H1 (cell line): ENCODE measurements at regions not wholly inside any gene's neighbourhood (a gene's known extent, or its start where the extent isn't known, plus 50 kb on each side); places are given as distances from the start of the nearest gene placed in this dataset.

Source experiments
- CTCF ChIA-PET: fragments of 300-600 bp; sonication (Branson Sonifier 250); formaldehyde crosslinking; loops from one replicate; lab custom pipeline; 2021; ENCODE audit not compliant: partially characterized antibody; lab: Charles Lee
- POLR2A ChIA-PET: fragments of 300-600 bp; sonication (Branson Sonifier 250); formaldehyde crosslinking; loops from one replicate; lab custom pipeline; 2021; ENCODE audit warnings: inconsistent platforms; ENCODE audit not compliant: partially characterized antibody; lab: Charles Lee
- DNase-seq, 2 experiments: peaks; one replicate each; pipeline versions ENCODE4 v3.0.0 to v3.0.0-alpha.2; 2010 to 2022; ENCODE audit warnings: low spot score in 2 of 2, low read depth in 1 of 2, mixed read lengths in 1 of 2
- FAIRE-seq: peaks from 2 replicates; lab custom pipeline; 2011; peaks lifted over from hg19 to GRCh38; lab: Jason Lieb, UNC
- H2AFZ ChIP-seq: 2 replicates; pipeline ENCODE4 v1.8.1; 2012; ENCODE audit warnings: low read length, inconsistent platforms
- H2AK5ac ChIP-seq: 2 replicates; pipeline ENCODE4 v1.6.1; 2013; ENCODE audit warnings: low read depth, low read length
- H2BK120ac ChIP-seq: replicated peaks from 2 replicates; pipeline ENCODE3; 2013; ENCODE audit warnings: low read depth, low read length, inconsistent platforms
- H2BK12ac ChIP-seq: 2 replicates; pipeline ENCODE4 v1.6.1; 2013; ENCODE audit warnings: low read depth, low read length
- H2BK15ac ChIP-seq: 2 replicates; pipeline ENCODE4 v1.6.1; 2013; ENCODE audit warnings: low read length
- H2BK20ac ChIP-seq: 2 replicates; pipeline ENCODE4 v1.6.1; 2013; ENCODE audit warnings: low read length
- H2BK5ac ChIP-seq: 2 replicates; pipeline ENCODE4 v1.6.1; 2013; ENCODE audit warnings: low read depth, low read length
- H3K14ac ChIP-seq: 2 replicates; pipeline ENCODE4 v1.6.1; 2013; ENCODE audit warnings: inconsistent platforms; ENCODE audit not compliant: insufficient read length
- H3K18ac ChIP-seq: 2 replicates; pipeline ENCODE4 v1.6.1; 2013; ENCODE audit warnings: low read length; ENCODE audit errors: extremely low read depth
- H3K23ac ChIP-seq: 2 replicates; pipeline ENCODE4 v1.6.1; 2013; ENCODE audit warnings: inconsistent platforms; ENCODE audit not compliant: insufficient read length
- H3K23me2 ChIP-seq: 2 replicates; pipeline ENCODE4 v1.6.1; 2013; ENCODE audit warnings: low read depth, low read length
- H3K27ac ChIP-seq: 2 replicates; pipeline ENCODE4 v1.6.1; 2011; ENCODE audit warnings: low read depth, low read length, inconsistent platforms
- H3K27me3 ChIP-seq, 4 experiments: replicated peaks in 1 of 4; 1 replicate in 1 of 4; 2 replicates in 3 of 4; pipeline versions ENCODE4 v1.6.1 to v1.8.1; 2011 to 2013; ENCODE audit warnings: low read length in 3 of 4, mild to moderate bottlenecking in 3 of 4, inconsistent platforms in 2 of 4, mixed read lengths in 2 of 4, moderate library complexity in 1 of 4; ENCODE audit not compliant: control insufficient read depth in 3 of 4, insufficient read depth in 3 of 4; ENCODE audit errors: extremely low read depth in 1 of 4
- H3K36me3 ChIP-seq, 4 experiments: 2 replicates each; pipeline versions ENCODE4 v1.6.1 to v1.8.1; 2011 to 2013; ENCODE audit warnings: mild to moderate bottlenecking in 4 of 4, low read length in 3 of 4, moderate library complexity in 2 of 4, control low read depth in 1 of 4, inconsistent platforms in 1 of 4; ENCODE audit not compliant: insufficient read depth in 4 of 4, control insufficient read depth in 2 of 4
- H3K4ac ChIP-seq: replicated peaks from 2 replicates; pipeline ENCODE3; 2013; ENCODE audit warnings: low read length, low read depth, mixed read lengths, inconsistent platforms; ENCODE audit not compliant: insufficient read length
- H3K4me1 ChIP-seq, 4 experiments: replicated peaks in 1 of 4; 1 replicate in 1 of 4; 2 replicates in 3 of 4; pipeline versions ENCODE4 v1.6.1 to v1.8.1; 2011 to 2013; ENCODE audit warnings: low read length in 3 of 4, inconsistent platforms in 2 of 4, mixed read lengths in 1 of 4; ENCODE audit not compliant: insufficient read depth in 4 of 4, control insufficient read depth in 3 of 4
- H3K4me2 ChIP-seq, 2 experiments: 2 replicates each; pipeline versions ENCODE4 v1.6.1 to v1.8.1; 2011 to 2013; ENCODE audit warnings: low read depth in 2 of 2, low read length in 2 of 2, control low read depth in 1 of 2, inconsistent platforms in 1 of 2, mild to moderate bottlenecking in 1 of 2; ENCODE audit not compliant: insufficient read depth in 1 of 2
- H3K4me3 ChIP-seq, 4 experiments: fragments of 200-600, 300-600 bp in 1 of 4; sonication (generic), shearing (Covaris generic), sonication (Bioruptor Twin) in 1 of 4; 2 replicates each; pipeline versions ENCODE4 v1.5.1 to v1.8.1; 2011 to 2016; ENCODE audit warnings: low read length in 4 of 4, low read depth in 3 of 4, control low read depth in 2 of 4, inconsistent platforms in 2 of 4, mild to moderate bottlenecking in 2 of 4, mixed read lengths in 1 of 4, moderate library complexity in 1 of 4; ENCODE audit not compliant: insufficient read depth in 2 of 4; ENCODE audit errors: extremely low read depth in 1 of 4
- H3K56ac ChIP-seq: replicated peaks from 2 replicates; pipeline ENCODE3; 2013; ENCODE audit warnings: low read depth, mild to moderate bottlenecking, mixed read lengths, low read length, inconsistent platforms; ENCODE audit not compliant: insufficient read length
- H3K79me1 ChIP-seq: 2 replicates; pipeline ENCODE4 v1.6.1; 2013; ENCODE audit warnings: low read depth, low read length, control low read depth
- H3K79me2 ChIP-seq, 2 experiments: 2 replicates each; pipeline versions ENCODE4 v1.6.1 to v1.8.1; 2012 to 2013; ENCODE audit warnings: low read length in 2 of 2, mild to moderate bottlenecking in 2 of 2, inconsistent platforms in 1 of 2; ENCODE audit not compliant: insufficient read depth in 2 of 2, control insufficient read depth in 1 of 2
- H3K9ac ChIP-seq, 4 experiments: replicated peaks in 1 of 4; 1 replicate in 1 of 4; 2 replicates in 3 of 4; pipeline versions ENCODE4 v1.6.1 to v1.8.1; 2011 to 2013; ENCODE audit warnings: low read depth in 3 of 4, low read length in 3 of 4, control low read depth in 2 of 4, mild to moderate bottlenecking in 2 of 4, moderate library complexity in 2 of 4, inconsistent platforms in 1 of 4; ENCODE audit errors: extremely low read depth in 1 of 4
- H3K9me3 ChIP-seq, 2 experiments: 2 replicates each; pipeline versions ENCODE4 v1.6.1 to v1.8.1; 2012 to 2013; ENCODE audit warnings: mild to moderate bottlenecking in 2 of 2, moderate library complexity in 2 of 2, control low read depth in 1 of 2, inconsistent platforms in 1 of 2, low read depth in 1 of 2, low read length in 1 of 2, mixed read lengths in 1 of 2; ENCODE audit not compliant: insufficient read depth in 2 of 2
- H4K20me1 ChIP-seq, 2 experiments: replicated peaks in 1 of 2; 2 replicates each; pipeline versions ENCODE3 to v1.8.1; 2011 to 2013; ENCODE audit warnings: inconsistent platforms in 2 of 2, low read length in 2 of 2, mild to moderate bottlenecking in 1 of 2; ENCODE audit not compliant: insufficient read depth in 2 of 2, control insufficient read depth in 1 of 2
- H4K5ac ChIP-seq: 2 replicates; pipeline ENCODE4 v1.6.1; 2013; ENCODE audit warnings: low read length, low read depth, mixed read lengths, inconsistent platforms; ENCODE audit not compliant: insufficient read length
- H4K8ac ChIP-seq: 2 replicates; pipeline ENCODE4 v1.8.0; 2013; ENCODE audit warnings: mild to moderate bottlenecking, moderate library complexity, low read length, inconsistent platforms; ENCODE audit not compliant: insufficient read depth; ENCODE audit errors: extremely low read depth
- H4K91ac ChIP-seq: replicated peaks from 2 replicates; pipeline ENCODE3; 2013; ENCODE audit warnings: low read length, mixed read lengths, inconsistent platforms; ENCODE audit not compliant: insufficient read length
- CHD2 ChIP-seq: IDR thresholded peaks from 2 replicates; pipeline ENCODE4 v1.6.1; 2012; ENCODE audit warnings: low read length, improper control_type of control experiment
- HDAC2 ChIP-seq, 2 experiments: fragments of 300-600 bp in 1 of 2; sonication (generic) in 1 of 2; IDR thresholded peaks; 2 replicates each; pipeline ENCODE4 v1.6.1; 2011 to 2012; ENCODE audit warnings: low read depth in 2 of 2, low read length in 2 of 2, mild to moderate bottlenecking in 2 of 2, moderate library complexity in 2 of 2, borderline replicate concordance in 1 of 2, inconsistent platforms in 1 of 2
- KDM5A ChIP-seq: fragments of 200-600 bp; IDR thresholded peaks from 2 replicates; pipeline ENCODE4 v1.7.1; 2012; ENCODE audit warnings: mild to moderate bottlenecking, low read length, inconsistent platforms, mixed read lengths
- NANOG ChIP-seq: IDR thresholded peaks from 2 replicates; pipeline ENCODE4 v1.6.1; 2011; ENCODE audit warnings: low read length, low read depth, mild to moderate bottlenecking, inconsistent platforms; ENCODE audit not compliant: insufficient read depth, poor library complexity, severe bottlenecking
- RBBP5 ChIP-seq: IDR thresholded peaks from 2 replicates; pipeline ENCODE4 v1.7.1; 2012; ENCODE audit warnings: low read depth, mild to moderate bottlenecking, inconsistent platforms, low read length, moderate library complexity, borderline replicate concordance
- RNF2 ChIP-seq: fragments of 200-900, 300-1000 bp; sonication (generic); IDR thresholded peaks from 2 replicates; pipeline ENCODE4 v1.7.1; 2016; ENCODE audit warnings: borderline replicate concordance, low read depth, mild to moderate bottlenecking, antibody characterized with exemption, low read length; ENCODE audit not compliant: poor library complexity, severe bottlenecking; ENCODE audit errors: missing control alignments
- RXRA ChIP-seq: IDR thresholded peaks from 2 replicates; pipeline ENCODE4 v1.6.1; 2011; ENCODE audit warnings: low read depth, mild to moderate bottlenecking, low read length, moderate library complexity; ENCODE audit not compliant: insufficient read depth
- SP2 ChIP-seq: IDR thresholded peaks from 2 replicates; pipeline ENCODE4 v1.6.1; 2012; ENCODE audit warnings: mild to moderate bottlenecking, low read length, inconsistent platforms
- WGBS, 2 experiments: shearing (Covaris generic) in 1 of 2; methylation state at CpG; one replicate each; pipeline versions ENCODE4 v1.1.6 to v1.1.7; 2013 to 2015; ENCODE audit warnings: low lambda C conversion rate in 2 of 2, mixed read lengths in 2 of 2, inconsistent platforms in 1 of 2, low coverage in 1 of 2, missing lambda C conversion rate in 1 of 2; ENCODE audit not compliant: insufficient replicate concordance in 2 of 2, insufficient coverage in 1 of 2, insufficient read length in 1 of 2; ENCODE audit errors: extremely low coverage in 1 of 2, missing lambda C conversion rate in 1 of 2; 5-methylcytosine and 5-hydroxymethylcytosine counted together
- TF ChIP-seq, protein P1 (sequence below): IDR thresholded peaks from 2 replicates; pipeline ENCODE4 v1.6.1; 2011; ENCODE audit warnings: low read depth, mild to moderate bottlenecking, low read length; ENCODE audit not compliant: insufficient read depth
- TF ChIP-seq, protein P2 (sequence below): IDR thresholded peaks from 2 replicates; pipeline ENCODE4 v1.6.1; 2012; ENCODE audit warnings: low read length, inconsistent platforms

DNA sequence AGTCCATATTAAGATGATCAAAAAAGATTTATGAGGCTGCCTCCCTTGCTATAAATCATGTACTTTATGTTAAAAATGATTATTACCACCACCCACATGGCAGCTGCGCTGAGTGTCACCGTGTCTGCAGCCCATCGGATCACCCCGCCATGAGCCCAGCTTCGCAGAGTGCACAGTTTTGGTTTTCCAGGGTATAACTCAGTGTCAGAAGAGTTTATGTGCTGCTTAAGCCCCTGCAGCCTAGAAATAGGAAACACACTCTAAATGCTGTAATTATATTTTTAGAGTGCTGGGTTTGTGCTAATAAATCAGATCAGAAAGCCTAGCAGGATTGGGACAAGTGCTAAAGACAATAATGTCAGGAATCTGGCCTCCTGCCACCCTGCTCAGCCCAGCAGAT is 54.7 kb upstream of the ONECUT1 start:
- no peak overlapping the region for H2AFZ ChIP-seq
- no peaks in the 10 kb centered on the region for H3K9me3 ChIP-seq
- H3K18ac ChIP-seq = no peak overlapping the region
- no peak overlapping the region for H3K23ac ChIP-seq
- no peak overlapping the region for H2BK20ac ChIP-seq
- CTCF ChIA-PET = no interaction called here
- no peak overlapping the region for H4K91ac ChIP-seq
- H3K14ac ChIP-seq = no peak overlapping the region
- TF ChIP-seq, protein P1, sequence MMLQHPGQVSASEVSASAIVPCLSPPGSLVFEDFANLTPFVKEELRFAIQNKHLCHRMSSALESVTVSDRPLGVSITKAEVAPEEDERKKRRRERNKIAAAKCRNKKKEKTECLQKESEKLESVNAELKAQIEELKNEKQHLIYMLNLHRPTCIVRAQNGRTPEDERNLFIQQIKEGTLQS = no peak
- no peak for TF ChIP-seq SP2
- no peak for TF ChIP-seq CHD2
- no peak for TF ChIP-seq NANOG
- TF ChIP-seq RNF2 = no peak
- no peak for TF ChIP-seq RXRA
- TF ChIP-seq HDAC2 (IDR thresholded peaks at IDR 0.05; ENCODE audit: borderline replicate concordance in 1 of 2, low read depth in 2 of 2, low read length in 2 of 2) = no peak
- TF ChIP-seq, protein P2, sequence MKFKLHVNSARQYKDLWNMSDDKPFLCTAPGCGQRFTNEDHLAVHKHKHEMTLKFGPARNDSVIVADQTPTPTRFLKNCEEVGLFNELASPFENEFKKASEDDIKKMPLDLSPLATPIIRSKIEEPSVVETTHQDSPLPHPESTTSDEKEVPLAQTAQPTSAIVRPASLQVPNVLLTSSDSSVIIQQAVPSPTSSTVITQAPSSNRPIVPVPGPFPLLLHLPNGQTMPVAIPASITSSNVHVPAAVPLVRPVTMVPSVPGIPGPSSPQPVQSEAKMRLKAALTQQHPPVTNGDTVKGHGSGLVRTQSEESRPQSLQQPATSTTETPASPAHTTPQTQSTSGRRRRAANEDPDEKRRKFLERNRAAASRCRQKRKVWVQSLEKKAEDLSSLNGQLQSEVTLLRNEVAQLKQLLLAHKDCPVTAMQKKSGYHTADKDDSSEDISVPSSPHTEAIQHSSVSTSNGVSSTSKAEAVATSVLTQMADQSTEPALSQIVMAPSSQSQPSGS = no peak
- no peak for TF ChIP-seq RBBP5
- TF ChIP-seq KDM5A = no peak
- H3K56ac ChIP-seq = no peak overlapping the region
- no peak overlapping the region for H3K4me2 ChIP-seq
- no peak overlapping the region for H2BK5ac ChIP-seq
- no peaks in the 10 kb centered on the region for H3K27me3 ChIP-seq
- H3K27ac ChIP-seq = no peak overlapping the region
- H2BK15ac ChIP-seq = no peak overlapping the region
- no peak overlapping the region for H3K9ac ChIP-seq
- POLR2A ChIA-PET = no interaction called here
- no peaks in the 10 kb centered on the region for H3K79me1 ChIP-seq
- H3K23me2 ChIP-seq = no peaks in the 10 kb centered on the region
- no peak for FAIRE-seq
- H3K4me3 ChIP-seq = no peak overlapping the region
- DNase-seq = no peak
- 97% methylated on average over 5 of the region's 5 CpGs; no CpG with 5 or more reads in 1 of the 2 experiments for WGBS, 2 experiments
- H2BK12ac ChIP-seq = no peak overlapping the region
- no peak overlapping the region for H2BK120ac ChIP-seq
- no peaks in the 10 kb centered on the region for H3K4me1 ChIP-seq
- no peak overlapping the region for H2AK5ac ChIP-seq
- no peaks in the 10 kb centered on the region for H4K20me1 ChIP-seq
- H4K8ac ChIP-seq = no peak overlapping the region
- H4K5ac ChIP-seq = no peak overlapping the region
- H3K79me2 ChIP-seq = no peaks in the 10 kb centered on the region
- H3K36me3 ChIP-seq = no peaks in the 10 kb centered on the region
- H3K4ac ChIP-seq = no peak overlapping the region
